ENCODE measurements at regions not wholly inside any gene's neighbourhood (a gene's known extent, or its start where the extent isn't known, plus 50 kb on each side); places are given as distances from the start of the nearest gene placed in this dataset.
"Not testable (repeated sequence)": the region's sequence is repeated elsewhere in the genome, so short reads cannot be mapped to it uniquely, and the experiment has no call there.

DNA sequence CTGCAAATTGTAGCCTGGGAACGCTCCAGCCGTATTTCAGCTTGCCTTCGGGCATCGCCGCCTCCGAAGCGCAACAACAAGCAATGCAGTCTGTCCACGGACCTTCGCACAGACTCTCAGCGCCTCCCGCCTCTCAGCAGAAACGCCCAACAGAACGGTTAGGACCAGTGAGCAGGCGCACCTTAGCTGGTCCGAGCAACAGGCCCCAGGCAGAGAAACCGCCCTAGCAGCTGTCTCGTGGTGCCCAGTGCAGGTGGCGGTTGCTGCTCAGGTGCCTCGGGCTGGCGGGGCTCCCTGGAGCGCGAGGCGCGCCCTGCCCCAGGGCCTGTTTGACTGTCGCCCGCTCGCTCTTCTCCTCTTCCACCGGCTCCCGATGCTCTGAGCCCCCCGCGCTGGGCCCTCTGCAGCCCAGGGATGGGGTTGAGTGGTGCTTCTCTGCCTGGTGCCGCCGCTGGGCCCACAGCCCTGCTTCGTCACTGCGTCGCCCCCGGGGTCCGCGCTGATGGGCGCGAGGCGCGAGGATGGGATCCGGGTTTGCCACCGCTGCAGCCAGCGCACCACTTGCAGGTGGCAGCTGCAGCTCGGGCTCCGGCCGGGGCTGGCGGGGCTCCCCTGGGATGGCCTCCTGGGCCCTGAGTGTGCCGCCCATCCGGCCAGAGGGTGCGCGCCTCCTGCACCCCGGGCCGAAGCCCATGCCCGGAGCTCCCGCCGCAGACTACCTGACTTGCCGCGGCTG is 268.4 kb upstream of the FRG2C start:
- no peak for DNase-seq

DNA sequence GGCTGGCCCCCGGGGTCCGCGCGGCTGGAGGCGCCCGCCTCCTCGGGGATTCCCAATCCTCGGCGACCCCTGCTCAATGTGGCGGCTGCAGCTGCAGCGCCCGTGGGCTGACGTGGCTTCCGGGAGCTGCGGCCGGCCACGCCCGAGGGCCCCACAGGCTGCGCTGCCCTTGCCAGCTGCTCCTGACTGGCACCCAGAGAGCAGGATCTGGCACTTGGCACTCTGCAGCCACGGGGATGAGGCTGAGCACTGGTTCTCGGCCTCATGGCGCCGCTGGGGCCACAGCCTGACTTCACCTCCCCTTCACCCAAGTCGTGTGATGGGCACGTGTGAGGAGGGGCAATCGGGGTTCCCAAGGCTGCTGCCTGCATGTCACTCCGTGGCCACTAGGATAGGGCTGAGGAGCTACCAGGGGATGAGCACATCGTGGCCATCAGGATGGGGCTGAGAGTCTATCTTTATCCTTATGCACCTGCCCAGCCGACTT is 267.8 kb upstream of the FRG2C start:
- DNase-seq = no peak

DNA sequence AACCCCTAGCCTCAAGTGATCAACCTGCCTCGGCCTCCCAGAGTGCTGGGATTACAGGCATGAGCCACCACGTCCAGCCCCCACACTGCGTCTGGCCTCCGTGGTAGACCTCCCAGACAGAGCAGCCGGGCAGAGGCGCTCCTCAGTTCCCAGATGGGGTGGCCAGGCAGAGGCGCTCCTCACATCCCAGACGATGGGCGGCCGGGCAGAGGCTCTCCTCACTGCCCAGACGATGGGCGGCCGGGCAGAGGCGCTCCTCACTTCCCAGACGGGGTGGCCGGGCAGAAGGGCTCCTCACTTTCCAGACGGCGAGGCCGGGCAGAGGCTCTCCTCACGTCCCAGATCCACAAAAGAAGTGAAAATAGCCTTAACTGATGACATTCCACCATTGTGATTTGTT is 266.6 kb upstream of the FRG2C start:
- not testable (repeated sequence) for DNase-seq

DNA sequence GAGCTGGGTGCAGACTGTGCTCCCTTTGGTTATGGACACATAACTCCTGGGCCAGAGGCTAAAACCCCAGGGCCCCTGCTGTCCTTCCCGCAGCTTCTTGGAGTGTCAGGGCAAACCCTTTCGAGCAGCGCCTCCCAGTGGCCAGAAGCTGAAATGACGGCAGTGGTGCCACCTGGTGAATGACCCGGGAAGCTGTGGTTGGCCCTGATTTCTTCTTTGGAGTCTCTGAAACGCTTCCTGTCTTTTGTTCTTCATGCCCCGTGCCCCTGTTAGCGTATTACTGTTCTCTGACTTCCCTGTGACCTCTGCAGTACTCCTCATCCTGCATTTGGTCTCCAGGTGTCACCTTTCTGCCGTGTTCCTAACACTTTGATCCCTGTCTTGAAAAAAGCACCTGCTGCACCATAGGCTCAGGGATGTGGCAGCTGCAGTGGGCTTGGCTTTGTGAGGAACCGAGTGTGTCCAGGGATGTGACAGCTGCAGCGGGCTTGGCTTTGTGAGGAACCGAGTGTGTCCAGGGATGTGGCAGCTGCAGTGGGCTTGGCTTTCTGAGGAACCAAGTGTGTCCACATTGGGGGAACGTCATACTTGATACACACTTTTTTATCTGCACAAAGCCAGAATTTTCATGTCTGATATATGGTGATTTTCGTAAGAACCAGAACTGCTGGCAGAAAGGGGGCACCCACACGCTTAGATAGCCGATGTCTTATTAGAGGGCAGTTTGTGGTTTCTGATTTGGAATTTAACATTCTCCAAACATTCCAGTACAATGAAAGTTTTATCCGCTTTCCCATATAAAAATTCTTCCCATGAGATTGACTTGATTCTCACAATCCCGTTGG is 241.8 kb upstream of the FRG2C start:
- DNase-seq = peak; percentile 40

DNA sequence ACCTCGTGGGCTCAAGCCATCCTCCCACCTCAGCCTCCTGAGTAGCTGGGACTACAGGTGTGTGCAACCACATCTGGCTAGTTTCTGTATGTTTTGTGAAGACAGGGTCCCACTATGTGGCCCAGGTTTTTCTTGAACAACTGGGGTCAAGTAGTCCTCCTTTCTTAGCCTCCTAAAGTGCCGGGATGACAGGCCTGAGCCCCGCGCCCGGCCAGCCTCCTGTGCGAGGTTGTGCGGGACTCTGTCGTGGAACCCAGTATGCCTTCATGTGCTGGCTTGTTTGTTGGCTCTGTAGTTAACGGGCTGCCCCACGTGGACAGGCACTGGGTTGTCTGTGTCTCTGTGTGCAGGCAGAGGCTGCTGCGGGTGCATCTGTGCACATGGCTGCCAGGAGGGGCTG is 238.7 kb upstream of the FRG2C start:
- DNase-seq = not testable (repeated sequence)

DNA sequence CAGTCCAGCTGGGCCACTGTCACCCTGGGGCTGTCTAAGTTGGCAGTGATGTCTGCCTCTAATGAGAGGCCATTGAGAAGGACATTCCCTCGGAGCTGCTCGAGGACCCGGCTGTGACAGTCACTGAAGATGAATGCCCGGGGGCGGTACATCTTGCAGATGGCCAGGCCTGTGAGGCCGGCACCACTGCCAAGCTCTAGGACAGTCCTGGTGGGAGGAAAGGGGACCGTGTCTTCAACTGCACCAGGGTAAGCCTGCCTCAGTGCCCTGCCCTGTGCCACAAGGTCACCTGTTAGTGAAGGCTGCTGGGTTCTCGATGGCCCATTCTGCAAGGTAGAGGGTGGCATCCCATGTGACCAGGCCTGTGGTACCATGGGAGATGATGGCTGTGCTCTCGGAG is 236.6 kb upstream of the FRG2C start:
- not testable (repeated sequence) for DNase-seq

DNA sequence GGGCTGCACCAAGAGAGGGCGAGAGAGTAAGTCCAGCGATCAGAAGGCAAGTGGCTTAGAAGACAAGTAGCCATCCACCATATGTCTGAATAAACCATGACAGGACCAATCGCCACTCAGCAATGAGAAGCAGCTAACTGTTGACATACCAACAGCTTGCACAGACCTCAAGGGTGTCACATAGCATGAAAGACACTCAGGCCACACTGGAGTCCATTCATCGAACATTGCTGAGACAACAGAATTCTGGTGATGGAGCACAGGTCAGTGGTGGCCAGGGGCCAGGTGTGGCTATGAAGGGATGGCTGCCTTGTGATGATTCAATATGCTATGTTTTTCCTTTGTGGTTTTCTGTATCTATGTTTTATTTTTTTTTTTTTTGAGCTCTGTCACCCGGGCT is 236.2 kb upstream of the FRG2C start:
- not testable (repeated sequence) for DNase-seq

DNA sequence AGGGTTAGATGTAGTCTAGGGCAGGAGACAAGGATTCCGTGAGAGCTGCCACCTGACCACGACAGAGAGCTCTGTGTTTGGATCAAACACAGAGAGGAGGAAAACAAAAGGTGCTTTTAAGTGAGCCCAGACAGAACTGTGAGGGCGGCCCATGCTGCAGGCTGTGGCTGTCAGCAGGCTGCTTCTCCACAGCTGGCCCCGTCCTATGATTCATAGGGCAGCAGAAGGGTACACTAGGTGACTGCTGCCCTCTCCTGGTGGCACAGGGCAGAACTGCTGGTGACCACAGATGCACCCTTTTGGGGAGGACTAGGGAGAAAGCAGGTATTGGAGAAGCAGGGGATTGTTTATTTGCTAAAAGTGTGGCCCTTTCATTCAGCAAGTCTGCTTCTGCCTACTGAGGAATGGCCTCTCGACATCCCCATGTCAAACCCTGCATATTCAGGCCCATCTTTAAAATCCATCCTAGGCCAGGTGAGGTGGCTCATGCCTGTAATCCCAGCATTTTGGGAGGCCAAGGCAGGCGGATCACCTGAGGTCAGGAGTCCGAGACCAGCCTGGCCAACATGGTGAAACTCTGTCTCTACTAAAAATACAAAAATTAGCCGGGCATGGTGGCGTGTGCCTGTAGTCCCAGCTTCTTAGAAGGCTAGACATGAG is 234.4 kb upstream of the FRG2C start:
- peak; percentile 48 for DNase-seq

DNA sequence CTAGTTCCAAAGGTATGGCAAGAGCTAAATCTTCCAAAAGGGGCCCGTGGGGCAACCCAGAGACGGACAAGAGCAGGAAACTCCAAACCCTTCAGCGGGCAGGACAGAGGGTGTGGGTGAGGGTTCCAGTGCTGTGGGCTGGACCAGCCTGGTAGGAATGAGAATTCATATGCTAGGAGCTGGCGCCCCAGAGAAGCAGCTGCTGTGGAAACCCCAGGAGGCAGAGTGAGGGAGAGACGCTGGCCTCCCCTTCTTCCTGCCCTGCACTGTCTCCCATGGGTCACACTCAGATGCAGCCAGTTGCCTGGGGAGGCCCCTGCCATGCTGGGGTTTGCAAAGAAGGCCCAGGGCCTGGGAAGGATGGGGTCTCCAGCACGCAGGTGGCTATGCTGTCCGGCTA is 233.7 kb upstream of the FRG2C start:
- not testable (repeated sequence) for DNase-seq

DNA sequence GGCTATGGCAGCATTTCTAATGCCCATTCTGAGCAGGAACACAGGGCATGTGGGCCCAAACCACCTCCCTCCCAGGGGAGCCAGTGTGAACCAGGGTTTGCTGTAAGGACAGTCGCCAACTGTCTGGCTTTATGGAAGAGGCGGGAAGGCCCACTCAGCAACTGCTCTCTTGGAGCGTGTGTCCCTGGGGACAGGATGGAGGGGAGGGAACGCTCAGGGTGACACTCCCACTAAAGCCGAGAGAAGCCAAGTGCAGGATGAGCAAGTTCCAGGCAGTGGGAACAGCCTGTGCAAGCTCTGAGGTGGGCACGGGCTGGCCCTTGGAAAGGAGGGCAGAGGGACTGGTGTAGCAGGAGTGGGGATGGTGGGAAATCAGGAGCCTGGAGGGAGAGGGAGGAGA is 233.0 kb upstream of the FRG2C start:
- not testable (repeated sequence) for DNase-seq

DNA sequence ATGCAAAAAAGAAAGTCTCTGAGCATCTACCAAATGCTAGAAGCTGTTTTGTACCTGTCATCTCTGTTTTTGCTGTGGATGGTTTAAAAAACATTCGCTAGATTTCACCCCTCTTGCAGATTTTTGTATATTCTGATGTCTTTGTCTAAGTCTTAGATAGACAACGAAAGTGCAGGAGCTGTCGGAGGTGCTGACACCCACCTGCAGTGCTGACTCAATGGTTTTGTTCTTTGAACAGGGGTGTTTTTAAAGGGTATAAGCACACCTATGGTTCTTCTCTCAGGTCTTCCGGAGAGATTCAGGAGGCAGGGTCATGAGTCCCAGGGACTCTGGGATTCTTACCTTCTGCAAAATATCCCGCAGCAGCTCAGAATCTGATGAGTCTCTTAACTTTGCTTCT is 231.7 kb upstream of the FRG2C start:
- DNase-seq = not testable (repeated sequence)

DNA sequence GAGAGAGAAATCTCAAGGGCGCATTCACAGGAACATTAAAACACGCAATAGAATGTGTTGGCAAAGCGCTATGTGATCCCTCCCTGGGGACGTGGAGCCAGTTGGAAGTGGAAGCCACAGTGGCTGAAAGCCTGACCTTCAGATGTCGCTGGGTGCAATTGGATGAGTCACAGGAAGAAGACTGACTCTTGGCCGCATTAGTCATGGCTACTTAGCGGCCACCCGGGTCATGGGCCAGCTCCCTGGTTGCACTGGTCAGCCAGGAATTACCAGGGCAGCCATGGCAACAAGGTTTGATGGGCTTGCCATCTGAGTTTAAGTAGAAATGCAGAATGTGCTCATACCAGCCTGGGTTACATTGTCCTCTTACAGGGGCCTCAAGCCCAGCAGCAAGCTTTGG is 231.2 kb upstream of the FRG2C start:
- not testable (repeated sequence) for DNase-seq

DNA sequence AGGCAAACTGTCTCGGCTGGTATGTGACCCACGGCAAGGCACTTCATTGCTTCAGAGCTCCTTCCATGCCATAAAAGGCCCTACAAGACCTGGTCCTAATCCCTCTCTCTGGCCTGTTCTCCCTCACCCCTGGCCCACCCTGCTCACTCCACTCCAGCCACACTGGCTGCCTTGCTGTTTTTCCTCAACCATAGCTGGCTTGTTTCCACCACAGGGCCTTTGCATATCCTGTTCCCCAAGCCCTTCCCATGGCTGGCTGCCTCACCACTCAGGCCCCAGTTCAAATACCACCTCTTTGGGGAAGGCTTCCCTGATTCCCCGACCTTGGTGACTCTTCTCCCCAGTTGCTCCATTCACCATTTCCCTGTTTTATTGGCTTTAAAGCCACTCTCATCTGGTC is 230.8 kb upstream of the FRG2C start:
- not testable (repeated sequence) for DNase-seq

DNA sequence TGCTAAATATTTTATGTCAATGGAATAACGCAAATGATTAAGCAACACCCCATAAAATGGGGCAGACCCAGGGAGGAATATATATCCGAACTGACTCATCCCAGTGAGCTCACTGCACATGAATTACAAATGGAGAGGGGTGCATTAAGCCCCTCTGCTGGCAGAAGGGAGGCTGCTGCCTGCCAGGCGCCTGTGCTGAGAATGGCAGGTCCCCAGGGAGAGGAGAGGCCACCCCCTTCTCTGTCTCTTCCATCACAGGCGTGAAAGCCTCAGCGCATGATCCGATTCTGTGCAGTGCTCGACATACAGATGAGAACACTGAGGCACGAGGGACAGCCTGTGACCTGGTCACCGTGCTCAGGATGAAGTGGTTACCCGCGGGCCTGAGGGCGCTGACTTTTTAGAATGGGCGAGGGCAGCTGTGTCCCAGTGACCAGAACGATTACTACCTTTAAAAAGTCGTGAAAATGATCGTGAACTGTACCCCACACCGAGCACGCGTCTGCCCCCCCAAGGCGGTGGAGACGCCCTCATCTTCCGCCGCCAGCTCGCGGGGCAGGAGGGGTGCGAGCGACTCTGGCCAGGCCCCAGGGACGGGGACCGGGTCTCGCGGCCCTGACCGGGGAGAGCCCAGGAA is 229.7 kb upstream of the FRG2C start:
- not testable (repeated sequence) for DNase-seq

DNA sequence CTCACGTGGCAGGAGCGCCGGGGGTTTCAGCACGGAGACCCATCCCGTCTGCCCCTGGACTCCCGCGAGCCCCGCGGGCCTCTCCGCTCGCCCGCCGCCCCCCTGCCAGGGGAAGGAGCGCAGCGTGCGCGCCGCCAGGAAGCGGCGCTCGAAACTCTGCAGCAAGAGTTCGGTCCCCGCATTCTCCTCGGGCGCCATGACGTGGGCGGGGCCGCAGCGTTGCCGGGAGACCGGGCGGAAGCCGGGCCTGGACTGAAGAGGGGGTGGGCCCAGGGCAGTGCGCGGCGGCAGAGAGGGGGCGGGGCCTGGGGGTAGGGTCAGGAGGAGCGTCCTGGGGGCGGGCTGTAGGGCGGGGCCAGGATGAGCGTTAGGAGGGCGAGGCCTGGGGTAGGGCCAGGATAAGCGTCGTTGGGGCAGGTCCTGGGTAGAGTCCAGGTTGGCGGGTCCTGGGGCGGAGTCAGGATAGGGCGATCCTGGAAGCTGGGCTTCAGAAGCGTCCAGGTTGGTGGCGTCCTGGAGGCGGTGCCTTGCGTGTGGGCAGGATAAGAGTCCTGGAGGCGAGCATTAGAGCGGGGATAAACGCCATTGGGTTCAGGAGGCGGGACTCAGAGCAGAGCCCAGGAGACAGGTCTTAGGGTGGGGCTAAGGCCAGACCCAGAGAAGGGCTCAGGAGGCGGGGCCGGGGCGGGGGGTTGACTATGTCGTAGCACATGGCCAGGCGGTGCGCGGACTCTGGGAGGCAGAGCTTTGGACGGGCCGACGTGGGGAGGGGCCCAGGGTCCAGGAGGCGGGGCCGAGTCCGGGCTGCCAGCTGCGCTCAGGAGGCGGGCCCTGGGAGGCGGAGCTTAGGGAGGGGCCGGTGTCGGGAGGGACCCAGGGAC is 229.0 kb upstream of the FRG2C start:
- peak; percentile 96 for DNase-seq

DNA sequence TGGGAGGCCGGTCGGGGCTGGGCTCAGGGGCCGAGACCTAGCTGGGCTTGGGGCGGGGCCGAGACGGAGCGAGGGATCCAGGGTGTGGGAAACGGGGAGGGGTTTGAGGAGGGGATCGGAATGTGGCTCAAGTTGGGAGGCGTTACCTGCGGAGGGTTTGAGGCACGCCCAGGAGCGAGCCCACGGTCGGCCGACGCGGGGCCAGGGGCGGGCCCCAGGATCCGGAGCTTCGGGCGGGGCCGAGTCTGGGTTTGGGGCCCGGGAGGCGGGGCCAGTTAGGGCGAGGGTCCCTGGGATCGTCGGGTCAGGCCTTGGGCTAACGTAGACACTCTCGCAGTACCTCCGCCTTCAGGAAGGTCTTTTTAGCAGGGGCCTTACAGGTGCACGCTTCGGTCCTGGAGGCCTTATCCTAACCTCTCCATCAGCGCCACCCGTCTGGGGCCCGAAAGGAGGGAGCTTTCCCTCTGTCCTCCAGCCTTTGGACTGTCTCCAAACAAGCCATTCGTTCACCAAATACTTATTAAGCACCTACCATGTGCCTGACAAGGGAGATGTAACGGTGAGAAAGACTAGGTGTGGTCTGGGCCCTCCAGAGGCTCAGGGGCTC is 228.2 kb upstream of the FRG2C start:
- DNase-seq = not testable (repeated sequence)

DNA sequence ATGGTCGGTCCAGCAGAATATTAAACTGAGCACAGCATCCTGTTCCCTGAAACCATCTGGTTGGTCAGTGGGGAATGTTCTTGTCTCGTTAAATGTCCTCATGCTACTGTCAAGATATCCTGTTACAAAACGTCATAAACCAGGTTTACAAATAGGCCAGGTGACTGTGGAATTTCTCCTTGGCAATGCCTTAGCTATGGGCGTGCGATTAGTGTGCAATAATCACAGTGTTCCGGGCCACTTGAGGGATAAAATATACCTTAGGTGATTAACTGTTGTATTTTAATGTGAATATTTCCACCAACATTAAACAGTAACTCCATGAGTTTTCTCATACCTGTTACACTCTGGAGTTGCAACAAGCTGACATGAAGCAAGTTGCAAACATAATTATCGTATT is 223.1 kb upstream of the FRG2C start:
- not testable (repeated sequence) for DNase-seq

DNA sequence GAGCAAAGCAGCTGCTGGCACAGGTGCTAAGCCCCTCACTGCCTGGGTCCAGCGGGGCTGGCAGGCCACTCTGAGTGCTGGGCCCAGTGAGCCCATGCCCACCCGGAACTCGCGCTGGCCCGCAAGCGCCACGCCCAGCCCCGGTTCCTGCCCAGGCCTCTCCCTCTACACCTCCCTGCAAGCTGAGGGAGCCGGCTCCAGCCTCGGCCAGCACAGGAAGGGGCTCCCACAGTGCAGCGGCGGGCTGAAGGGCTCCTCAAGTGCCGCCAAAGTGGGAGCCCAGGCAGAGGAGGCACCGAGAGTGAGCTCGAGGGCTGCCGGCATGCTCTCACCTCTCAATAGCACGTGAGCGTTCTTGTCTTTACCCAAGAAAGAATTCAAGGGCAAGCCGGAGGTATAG is 219.5 kb upstream of the FRG2C start:
- not testable (repeated sequence) for DNase-seq

DNA sequence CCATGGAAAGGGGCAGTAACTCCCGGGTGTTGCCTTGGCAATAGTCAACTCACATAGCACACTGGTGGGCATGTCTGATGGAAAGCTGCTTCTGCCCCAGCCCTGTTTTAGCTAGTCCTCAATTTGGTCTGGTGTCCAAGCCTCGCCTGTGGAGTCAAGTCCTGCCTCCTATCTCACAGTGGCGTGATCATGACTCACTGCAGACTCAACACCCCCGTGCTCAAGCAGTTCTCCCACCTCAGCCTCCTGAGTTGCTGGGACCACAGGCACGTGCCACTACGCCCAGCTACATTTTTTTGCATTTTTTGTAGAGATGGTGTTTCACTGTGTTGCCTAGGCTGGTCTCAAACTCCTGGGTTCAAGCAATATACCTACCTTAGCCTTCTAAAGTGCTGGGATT is 218.9 kb upstream of the FRG2C start:
- DNase-seq = not testable (repeated sequence)

DNA sequence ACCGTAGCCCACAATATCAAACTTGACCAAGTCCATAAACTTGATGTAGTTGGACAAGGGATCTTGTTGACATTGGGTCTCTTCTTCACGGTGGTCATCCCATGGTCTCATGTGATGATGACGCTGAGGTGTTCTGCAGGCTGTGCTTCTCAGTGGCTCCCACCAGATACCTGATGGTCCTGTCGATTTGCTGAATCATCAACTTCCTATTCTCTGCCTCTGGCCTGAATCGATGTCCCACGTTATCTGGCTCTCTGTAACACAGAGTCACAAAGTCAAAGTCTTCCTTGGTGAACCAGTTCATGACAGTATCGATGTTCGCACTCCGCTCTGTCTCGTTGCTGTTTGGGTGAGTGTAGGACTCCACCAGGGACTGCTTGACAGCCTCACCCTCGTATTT is 217.2 kb upstream of the FRG2C start:
- not testable (repeated sequence) for DNase-seq

DNA sequence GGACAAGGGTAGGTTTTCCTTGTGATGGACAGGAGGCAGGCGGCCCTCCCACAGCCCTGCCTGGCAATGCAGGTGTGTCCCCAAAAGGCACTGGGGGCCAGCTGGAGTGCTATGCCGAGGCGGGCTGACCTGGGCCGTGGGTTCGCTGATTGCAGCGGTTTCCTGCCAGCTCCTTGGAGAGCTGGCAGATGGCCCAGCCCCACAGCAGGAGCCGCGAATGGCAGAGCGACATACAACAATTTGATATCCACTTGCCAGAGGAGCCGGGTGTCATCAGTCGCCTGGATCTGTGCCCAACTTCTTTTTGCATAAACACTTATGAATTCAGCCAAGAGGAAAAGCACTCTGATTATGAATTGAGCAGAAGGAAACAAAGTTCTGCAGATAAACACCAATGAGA is 210.8 kb upstream of the FRG2C start:
- not testable (repeated sequence) for DNase-seq
